HG03575 (cell line): ENCODE measurements at regions not wholly inside any gene's neighbourhood (a gene's known extent, or its start where the extent isn't known, plus 50 kb on each side); places are given as distances from the start of the nearest gene placed in this dataset.

Source experiments
- ATAC-seq: cut with Tn5 transposase; IDR thresholded peaks from one replicate; pipeline ENCODE4 v1.9.1; 2021; ENCODE audit not compliant: unreplicated experiment, insufficient number of reproducible peaks, low FRiP score; ENCODE audit errors: extremely low read depth

- ATAC-seq = no peak
These were observed 565.9 kb upstream of the CCDC54 start for GRCh38 chr3:106811376-106811775.

GRCh38 chr3:106813742-106814141 lies 563.5 kb upstream of the CCDC54 start:
- no peak for ATAC-seq

- ATAC-seq = no peak
These were observed 563.0 kb upstream of the CCDC54 start for GRCh38 chr3:106814231-106814630.

- no peak for ATAC-seq
These were observed 560.4 kb upstream of the CCDC54 start for GRCh38 chr3:106816838-106817237.

- no peak for ATAC-seq
These were observed 559.5 kb upstream of the CCDC54 start for GRCh38 chr3:106817706-106818105.

GRCh38 chr3:106819440-106819839 lies 557.8 kb upstream of the CCDC54 start:
- ATAC-seq = no peak

GRCh38 chr3:106820726-106821362 lies 556.4 kb upstream of the CCDC54 start:
- no peak for ATAC-seq

GRCh38 chr3:106821801-106822200 lies 555.4 kb upstream of the CCDC54 start:
- no peak for ATAC-seq

- no peak for ATAC-seq
These were observed 555.0 kb upstream of the CCDC54 start for GRCh38 chr3:106822204-106822603.

GRCh38 chr3:106823701-106824100 lies 553.5 kb upstream of the CCDC54 start:
- no peak for ATAC-seq

GRCh38 chr3:106824856-106825255 lies 552.4 kb upstream of the CCDC54 start:
- no peak for ATAC-seq

- ATAC-seq = no peak
These were observed 551.2 kb upstream of the CCDC54 start for GRCh38 chr3:106825962-106826605.

GRCh38 chr3:106826791-106827311 lies 550.4 kb upstream of the CCDC54 start:
- ATAC-seq = no peak

GRCh38 chr3:106827515-106828213 lies 549.6 kb upstream of the CCDC54 start:
- ATAC-seq = no peak

- no peak for ATAC-seq
These were observed 548.0 kb upstream of the CCDC54 start for GRCh38 chr3:106829206-106829605.

- no peak for ATAC-seq
These were observed 546.9 kb upstream of the CCDC54 start for GRCh38 chr3:106830334-106830733.

GRCh38 chr3:106836906-106837305 lies 540.3 kb upstream of the CCDC54 start:
- ATAC-seq = no peak

- ATAC-seq = no peak
These were observed 539.6 kb upstream of the CCDC54 start for GRCh38 chr3:106837616-106838015.

- ATAC-seq = no peak
These were observed 537.5 kb upstream of the CCDC54 start for GRCh38 chr3:106839576-106840280.
